ENCODE measurements at regions not wholly inside any gene's neighbourhood (a gene's known extent, or its start where the extent isn't known, plus 50 kb on each side); places are given as distances from the start of the nearest gene placed in this dataset.

GRCh38 chr12:72865921-72866320 lies 593.8 kb downstream of the TRHDE start:
- no peak for TF ChIP-seq CTCF (IDR thresholded peaks at IDR 0.05)
- no peak for TF ChIP-seq POLR2A (IDR thresholded peaks at IDR 0.05)
